SK-N-SH (cell line): ENCODE measurements at regions not wholly inside any gene's neighbourhood (a gene's known extent, or its start where the extent isn't known, plus 50 kb on each side); places are given as distances from the start of the nearest gene placed in this dataset.

Source experiments
- EZH2phosphoT487 ChIP-seq: fragments of 200-600 bp; sonication (generic); IDR thresholded peaks from 2 replicates; pipeline ENCODE4 v1.6.1; 2017; ENCODE audit warnings: low read depth, mixed run types, mild to moderate bottlenecking, antibody characterized with exemption, moderate library complexity, borderline replicate concordance
- MEF2A ChIP-seq: IDR thresholded peaks from 2 replicates; pipeline ENCODE4 v1.4.0; 2012; ENCODE audit warnings: low read depth, borderline replicate concordance
- RCOR1 ChIP-seq: fragments of 150-350 bp; IDR thresholded peaks from 2 replicates; pipeline ENCODE4 v1.6.1; 2017; ENCODE audit warnings: antibody characterized with exemption, low read length
- SMC3 ChIP-seq: IDR thresholded peaks from 2 replicates; pipeline ENCODE4 v1.6.1; 2012; ENCODE audit warnings: low read depth, low read length, improper control_type of control experiment

DNA sequence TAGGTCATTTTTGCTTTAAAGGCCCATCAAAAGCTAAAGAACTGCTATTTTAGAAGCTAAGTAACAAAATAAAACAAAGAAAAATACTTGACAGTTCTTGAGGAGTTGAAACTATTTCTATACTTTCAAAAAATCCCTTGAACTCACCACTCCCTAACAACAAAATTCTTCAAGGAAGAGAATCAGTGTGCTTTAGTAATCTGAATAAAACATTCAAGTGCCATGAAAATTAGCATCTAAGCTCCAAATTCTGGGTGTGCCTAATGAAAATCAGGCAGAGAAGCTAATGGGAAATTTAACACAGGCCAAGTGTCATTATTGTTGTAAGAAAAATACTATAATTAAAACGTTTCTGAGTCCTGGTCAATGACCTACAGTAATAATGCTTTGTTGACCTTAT lies 456.3 kb downstream of the ZEB2 start:
- no peak for TF ChIP-seq SMC3
- TF ChIP-seq MEF2A: no peak
- TF ChIP-seq RCOR1: no peak
- no peak for TF ChIP-seq EZH2phosphoT487
